Stomach smooth muscle (tissue), 2 donors: ENCODE measurements at regions not wholly inside any gene's neighbourhood (a gene's known extent, or its start where the extent isn't known, plus 50 kb on each side); places are given as distances from the start of the nearest gene placed in this dataset.

Experiments
- H3K27ac ChIP-seq: one replicate; pipeline ENCODE4 v1.7.0; 2013; ENCODE audit warnings: mild to moderate bottlenecking, low read length, inconsistent platforms
- H3K27me3 ChIP-seq, 2 donors: one replicate each; pipeline ENCODE4 v1.7.0; 2013; ENCODE audit warnings: low read length in 2 of 2; ENCODE audit not compliant: insufficient read depth in 2 of 2, control insufficient read depth in 1 of 2
- H3K36me3 ChIP-seq, 2 donors: one replicate each; pipeline ENCODE4 v1.7.0; 2013; ENCODE audit warnings: low read length in 2 of 2; ENCODE audit not compliant: control insufficient read depth in 2 of 2, insufficient read depth in 2 of 2
- H3K4me1 ChIP-seq: one replicate; pipeline ENCODE4 v1.7.0; 2013; ENCODE audit warnings: low read length; ENCODE audit not compliant: control insufficient read depth, insufficient read depth
- H3K4me3 ChIP-seq, 2 donors: one replicate each; pipeline ENCODE4 v1.7.0; 2013; ENCODE audit warnings: low read length in 2 of 2
- H3K9ac ChIP-seq, 2 donors: one replicate each; pipeline ENCODE4 v1.7.0; 2013; ENCODE audit warnings: low read length in 2 of 2, mild to moderate bottlenecking in 1 of 2
- H3K9me3 ChIP-seq, 2 donors: one replicate each; pipeline ENCODE4 v1.7.0; 2013; ENCODE audit warnings: low read length in 2 of 2; ENCODE audit not compliant: control insufficient read depth in 2 of 2
- donor health status: healthy.
- donor health status: Pancreatic carcinoma.

DNA sequence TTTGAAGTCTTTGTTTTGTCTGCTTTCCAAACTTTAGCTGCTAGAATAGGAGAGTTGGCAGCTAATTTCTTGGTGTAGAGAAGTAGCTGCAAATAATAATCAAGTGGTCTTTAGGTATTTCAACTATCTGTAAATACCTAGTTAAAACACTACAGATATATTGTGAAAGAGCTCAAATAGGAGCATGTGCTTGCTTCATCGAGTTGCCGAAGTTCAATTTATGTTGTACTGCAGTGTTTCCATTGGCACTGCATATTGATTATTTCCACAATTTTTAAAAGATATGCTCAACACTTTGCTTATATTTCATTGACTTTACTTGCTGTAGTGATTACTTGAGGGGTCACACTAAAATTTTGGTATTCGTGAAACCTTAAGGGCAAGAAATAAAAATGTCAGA is 131.6 kb upstream of the BMP4 start:
- peaks cover 0 to under 1% of the 10 kb centered on the region in 2 donors for H3K9me3 ChIP-seq
- no peak overlapping the region for H3K4me3 ChIP-seq
- H3K9ac ChIP-seq, result no peak overlapping the region
- no peaks in the 10 kb centered on the region for H3K36me3 ChIP-seq
- H3K27me3 ChIP-seq, result no peaks in the 10 kb centered on the region
- H3K27ac ChIP-seq, result no peak overlapping the region
- no peaks in the 10 kb centered on the region for H3K4me1 ChIP-seq

DNA sequence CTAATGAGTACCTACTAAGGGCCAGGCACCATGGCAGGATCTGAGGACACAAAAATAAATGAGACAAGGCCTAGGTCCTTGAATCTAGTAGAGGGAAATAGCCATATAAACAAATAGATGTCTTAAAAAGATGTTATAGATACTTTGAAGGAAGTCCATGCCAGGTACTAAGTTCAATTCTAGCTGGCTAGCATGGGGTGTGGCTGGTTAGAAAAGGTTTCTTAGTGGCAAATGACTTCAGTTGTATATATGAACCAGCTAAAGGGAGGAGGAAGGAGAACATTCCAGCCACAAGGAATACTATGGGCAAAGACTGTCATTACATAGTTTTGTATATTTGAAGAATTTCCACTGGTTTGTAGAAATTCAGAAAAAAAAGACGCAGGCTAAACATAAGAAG is 133.6 kb upstream of the BMP4 start:
- Histone ChIP-seq H3K27me3 (no peaks in the 10 kb centered on the region), H3K27ac (no peak overlapping the region), H3K4me1 (no peaks in the 10 kb centered on the region), H3K36me3 (no peaks in the 10 kb centered on the region), H3K9me3 (peaks cover 0 to 7% of the 10 kb centered on the region in 2 donors), H3K4me3 (no peak overlapping the region), H3K9ac (no peak overlapping the region)

DNA sequence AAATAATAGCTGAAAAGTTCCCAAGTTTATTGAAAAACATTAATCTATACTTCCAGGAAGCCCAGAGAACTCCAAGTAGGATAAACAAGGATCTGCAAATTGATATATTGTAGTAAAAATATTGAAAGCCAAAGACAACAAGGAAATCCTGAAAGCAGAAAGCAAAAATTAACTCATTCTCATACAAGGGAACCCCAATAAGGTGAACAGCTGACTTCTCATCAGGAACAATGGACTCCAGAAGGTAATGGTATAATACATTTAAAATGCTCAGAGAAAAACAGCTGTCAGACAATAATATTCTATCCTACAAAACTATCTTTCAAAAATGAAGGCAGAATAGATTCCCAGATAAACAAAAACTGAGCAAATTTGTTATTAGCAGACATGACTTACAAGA is 138.1 kb upstream of the BMP4 start:
- Histone ChIP-seq H3K27ac (no peak overlapping the region), H3K9me3 (peaks cover 0 to 7% of the 10 kb centered on the region in 2 donors), H3K4me3 (no peak overlapping the region), H3K27me3 (no peaks in the 10 kb centered on the region), H3K9ac (no peak overlapping the region), H3K4me1 (no peaks in the 10 kb centered on the region), H3K36me3 (no peaks in the 10 kb centered on the region)

DNA sequence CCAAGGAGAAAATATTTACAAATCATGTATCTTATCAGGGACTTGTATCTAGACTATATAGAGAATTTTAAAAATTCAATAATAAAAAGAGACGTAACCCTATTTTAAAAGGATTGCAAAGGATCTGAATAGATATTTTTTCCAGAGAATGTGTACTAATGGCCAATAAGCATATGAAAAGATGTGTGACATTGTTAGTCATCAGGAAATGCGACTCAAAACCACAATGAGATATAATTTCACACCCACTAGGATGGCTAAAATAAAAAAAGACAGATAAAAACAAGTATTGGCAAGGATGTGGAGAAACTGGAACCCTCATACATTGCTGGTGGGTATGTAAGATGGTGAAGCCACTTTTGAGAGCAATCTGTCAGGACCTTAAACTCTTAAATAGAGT is 141.9 kb upstream of the BMP4 start:
- Histone ChIP-seq H3K27ac (no peak overlapping the region), H3K9me3 (peaks cover 0 to 4% of the 10 kb centered on the region in 2 donors), H3K36me3 (no peaks in the 10 kb centered on the region), H3K4me1 (no peaks in the 10 kb centered on the region), H3K27me3 (no peaks in the 10 kb centered on the region), H3K4me3 (no peak overlapping the region), H3K9ac (no peak overlapping the region)

DNA sequence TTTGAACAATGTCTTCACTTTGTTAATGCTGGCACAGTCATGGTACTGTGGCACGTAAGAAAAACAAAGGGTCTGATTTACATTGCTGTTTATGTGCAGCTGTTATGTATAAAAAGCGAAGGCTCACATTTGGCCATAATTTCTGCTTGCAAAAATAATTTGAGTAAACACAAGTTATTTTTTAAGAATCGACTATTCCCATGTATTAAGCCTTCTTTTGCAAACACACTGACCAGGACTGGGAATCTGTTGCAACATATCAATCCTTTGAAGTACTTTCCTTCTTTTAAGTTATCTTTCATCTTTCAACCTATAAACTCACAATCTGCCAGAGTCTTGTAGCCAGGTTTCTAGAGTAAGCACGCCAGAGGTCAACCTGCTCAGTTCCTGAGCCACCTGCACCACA is 145.4 kb upstream of the BMP4 start:
- no peak overlapping the region for H3K27ac ChIP-seq
- no peak overlapping the region for H3K9ac ChIP-seq
- no peaks in the 10 kb centered on the region for H3K36me3 ChIP-seq
- no peak overlapping the region for H3K4me3 ChIP-seq
- no peaks in the 10 kb centered on the region for H3K27me3 ChIP-seq
- no peaks in the 10 kb centered on the region for H3K9me3 ChIP-seq
- no peaks in the 10 kb centered on the region for H3K4me1 ChIP-seq

DNA sequence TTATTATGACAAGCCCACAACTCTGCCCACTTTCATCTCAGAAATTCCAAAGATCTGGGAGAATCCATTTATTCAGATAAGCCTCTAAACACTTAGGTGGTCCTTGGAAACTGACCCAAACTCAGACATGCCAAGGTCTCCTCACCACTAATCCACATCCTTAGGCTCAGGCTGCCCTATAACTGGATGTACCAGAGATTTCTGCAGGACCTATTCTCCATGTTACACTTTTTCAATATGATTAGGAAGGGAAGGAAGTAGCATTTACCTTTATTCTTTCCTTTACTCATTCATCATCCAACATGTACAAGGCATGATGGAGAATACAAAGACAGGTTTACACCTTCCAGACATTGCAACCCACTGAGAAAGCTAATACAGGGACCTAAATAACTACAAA is 145.9 kb upstream of the BMP4 start:
- Histone ChIP-seq H3K9me3 (no peaks in the 10 kb centered on the region), H3K27ac (no peak overlapping the region), H3K4me1 (no peaks in the 10 kb centered on the region), H3K4me3 (no peak overlapping the region), H3K36me3 (no peaks in the 10 kb centered on the region), H3K9ac (no peak overlapping the region), H3K27me3 (no peaks in the 10 kb centered on the region)

DNA sequence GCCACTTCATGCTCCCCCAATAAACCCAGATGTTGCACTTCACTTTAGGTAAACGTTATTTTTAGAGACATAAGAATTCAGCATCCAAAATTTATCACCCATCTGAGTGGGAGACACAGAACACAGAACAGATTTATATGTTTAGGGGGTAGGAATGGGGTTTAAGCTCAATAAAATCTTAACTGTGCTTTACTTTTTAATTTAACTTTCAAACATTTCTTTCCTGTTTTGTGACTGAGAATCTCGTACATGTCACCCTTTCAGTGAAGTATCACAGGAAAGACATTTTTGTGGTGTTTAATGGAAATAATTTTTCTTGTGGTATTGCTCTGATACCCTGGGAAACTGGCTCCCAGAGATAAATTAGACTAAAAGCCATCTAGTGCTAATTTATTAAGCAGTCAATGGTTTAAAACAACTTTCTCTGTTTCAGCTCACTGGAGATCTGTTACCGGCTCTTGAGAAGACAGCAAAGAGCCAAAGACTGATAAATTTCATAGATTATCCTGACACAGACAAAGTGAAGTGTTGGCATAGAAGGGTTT is 148.0 kb upstream of the BMP4 start:
- no peak overlapping the region for H3K4me3 ChIP-seq
- H3K4me1 ChIP-seq, result no peaks in the 10 kb centered on the region
- H3K9ac ChIP-seq, result no peak overlapping the region
- no peaks in the 10 kb centered on the region for H3K36me3 ChIP-seq
- H3K27me3 ChIP-seq, result no peaks in the 10 kb centered on the region
- no peaks in the 10 kb centered on the region for H3K9me3 ChIP-seq
- H3K27ac ChIP-seq, result no peak overlapping the region

DNA sequence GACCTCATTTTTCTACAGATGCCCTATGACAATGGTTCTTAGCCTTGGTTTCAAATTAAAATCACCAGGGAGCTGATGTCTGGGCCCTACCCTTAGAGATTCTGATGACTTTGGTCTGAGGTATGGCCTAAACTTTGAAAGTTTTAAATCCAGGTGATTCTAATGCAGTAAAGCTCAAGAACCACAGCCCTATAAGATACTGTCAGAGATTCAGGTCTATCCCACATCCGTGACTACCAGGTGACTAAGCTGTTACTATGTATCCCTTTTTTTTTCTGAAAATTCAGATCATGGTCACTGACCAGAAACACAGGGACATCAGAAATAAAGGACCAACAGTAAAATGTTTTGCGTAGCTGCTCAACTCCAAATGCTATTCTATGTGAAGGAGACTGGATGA is 148.8 kb upstream of the BMP4 start:
- Histone ChIP-seq H3K27ac (no peak overlapping the region), H3K36me3 (no peaks in the 10 kb centered on the region), H3K4me3 (no peak overlapping the region), H3K9ac (no peak overlapping the region), H3K9me3 (no peaks in the 10 kb centered on the region), H3K4me1 (no peaks in the 10 kb centered on the region), H3K27me3 (no peaks in the 10 kb centered on the region)

DNA sequence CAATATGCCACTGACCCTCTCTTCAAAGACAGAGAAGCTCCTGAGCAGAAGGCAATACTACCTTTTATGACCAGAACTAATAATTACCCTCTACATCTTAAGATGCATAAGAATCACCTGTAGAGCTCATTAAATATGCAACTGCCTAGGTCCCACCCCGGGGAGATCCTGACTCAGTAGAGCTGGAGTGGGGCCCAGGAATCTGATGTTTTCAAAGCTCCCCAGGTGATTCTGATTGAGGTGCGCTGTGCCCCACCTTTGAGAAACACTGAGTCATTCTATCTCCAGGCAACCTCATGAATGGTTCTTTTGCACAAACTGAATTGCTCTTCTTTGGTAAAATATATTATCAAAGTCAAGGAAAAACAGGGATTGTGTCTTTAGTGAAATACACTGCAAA is 149.3 kb upstream of the BMP4 start:
- no peaks in the 10 kb centered on the region for H3K4me1 ChIP-seq
- no peaks in the 10 kb centered on the region for H3K27me3 ChIP-seq
- H3K9ac ChIP-seq, result no peak overlapping the region
- H3K9me3 ChIP-seq, result no peaks in the 10 kb centered on the region
- no peak overlapping the region for H3K4me3 ChIP-seq
- no peak overlapping the region for H3K27ac ChIP-seq
- no peaks in the 10 kb centered on the region for H3K36me3 ChIP-seq

DNA sequence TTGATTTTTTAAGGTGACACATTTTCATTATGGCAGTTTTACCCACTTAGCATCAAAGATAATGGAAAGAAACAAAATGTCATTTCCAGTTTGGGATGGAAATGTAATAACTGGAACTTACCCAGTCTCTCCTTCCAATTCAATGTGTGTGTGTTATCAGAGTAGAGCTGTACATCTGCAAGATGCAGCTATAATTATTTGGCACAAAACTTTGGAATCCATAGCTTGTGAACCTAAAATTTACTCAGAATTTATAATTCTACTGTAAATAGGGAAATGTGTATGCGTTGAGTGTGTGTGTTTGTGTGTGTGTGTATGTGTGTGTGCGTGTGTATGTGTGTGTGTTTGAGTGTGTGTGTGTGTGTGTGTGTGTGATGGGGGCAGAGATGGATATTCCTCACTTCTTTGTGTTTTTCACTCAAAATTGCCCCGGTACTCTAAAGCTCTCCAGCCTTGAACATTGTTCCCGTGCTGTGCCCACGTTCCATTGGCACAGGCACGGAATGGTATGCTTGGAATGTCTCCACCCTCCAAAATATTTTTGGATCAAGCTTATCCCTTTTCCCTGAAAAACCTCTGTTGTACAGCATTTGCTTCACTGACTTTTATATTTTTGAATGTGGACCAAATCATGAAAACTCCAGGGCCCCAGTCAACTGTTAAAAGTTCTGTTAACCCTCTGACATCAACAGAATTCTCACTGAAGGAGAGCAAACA is 150.2 kb upstream of the BMP4 start:
- no peak overlapping the region for H3K9ac ChIP-seq
- H3K4me3 ChIP-seq, result no peak overlapping the region
- no peak overlapping the region for H3K27ac ChIP-seq
- H3K9me3 ChIP-seq, result no peaks in the 10 kb centered on the region
- H3K4me1 ChIP-seq, result no peaks in the 10 kb centered on the region
- H3K27me3 ChIP-seq, result no peaks in the 10 kb centered on the region
- no peaks in the 10 kb centered on the region for H3K36me3 ChIP-seq
